ENCODE measurements at regions not wholly inside any gene's neighbourhood (a gene's known extent, or its start where the extent isn't known, plus 50 kb on each side); places are given as distances from the start of the nearest gene placed in this dataset.

DNA sequence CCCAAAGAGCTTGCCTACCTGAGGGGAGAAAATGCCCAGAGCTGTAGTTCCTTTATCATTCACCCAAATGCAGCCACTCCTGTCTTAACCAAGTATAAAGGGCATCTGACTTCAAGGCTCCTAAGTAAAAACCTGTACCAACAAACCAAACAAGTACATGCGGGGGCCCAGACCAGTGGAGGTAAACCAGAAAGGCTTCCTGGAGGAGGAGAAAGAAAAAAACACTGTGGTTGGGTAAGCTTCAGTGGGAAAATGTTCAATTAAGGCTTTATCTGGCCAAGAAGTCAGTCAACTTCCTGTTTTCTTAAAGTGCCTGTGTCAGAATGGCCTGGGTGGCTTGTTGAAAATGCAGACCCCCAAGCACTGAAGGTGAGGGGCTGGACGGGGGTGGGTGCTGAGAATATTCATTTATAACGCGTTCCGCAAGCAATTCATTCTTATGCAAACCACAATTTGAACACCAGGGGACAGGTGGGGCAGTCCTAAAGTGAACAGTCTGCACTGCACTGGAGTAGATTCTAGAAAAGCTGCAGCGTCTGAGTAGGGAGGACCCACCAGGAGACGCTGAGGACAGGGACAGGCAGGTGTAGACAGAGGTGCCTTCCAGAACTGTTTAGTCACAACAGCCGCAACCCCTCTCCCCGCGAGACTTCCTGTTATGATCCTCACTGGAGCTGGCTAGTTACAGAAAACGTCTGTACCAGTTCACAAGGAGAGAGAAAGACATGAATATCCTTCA is 467.1 kb downstream of the SOX9 start:
- H3K9ac ChIP-seq (ENCODE audit: insufficient read depth in 1 of 2, low read length in 2 of 2): no peak overlapping the region
- peaks cover 0 to 2% (median 0%) of the 10 kb centered on the region in 4 donors for H3K9me3 ChIP-seq (ENCODE audit: control insufficient read depth in 4 of 4, insufficient read depth in 3 of 4, low read length in 3 of 4)
- no peak overlapping the region for H3K4me3 ChIP-seq
- peak; percentile 24 to 73 (median 51) for DNase-seq
- H3K27me3 ChIP-seq (ENCODE audit: control insufficient read depth in 3 of 3, insufficient read depth in 3 of 3, low read length in 2 of 3): peaks cover 2 to 21% (median 6%) of the 10 kb centered on the region in 3 donors
- WGBS, 2 donors: 10 to 11% methylated on average over 11 of the region's 11 CpGs
- TF ChIP-seq, protein P1, sequence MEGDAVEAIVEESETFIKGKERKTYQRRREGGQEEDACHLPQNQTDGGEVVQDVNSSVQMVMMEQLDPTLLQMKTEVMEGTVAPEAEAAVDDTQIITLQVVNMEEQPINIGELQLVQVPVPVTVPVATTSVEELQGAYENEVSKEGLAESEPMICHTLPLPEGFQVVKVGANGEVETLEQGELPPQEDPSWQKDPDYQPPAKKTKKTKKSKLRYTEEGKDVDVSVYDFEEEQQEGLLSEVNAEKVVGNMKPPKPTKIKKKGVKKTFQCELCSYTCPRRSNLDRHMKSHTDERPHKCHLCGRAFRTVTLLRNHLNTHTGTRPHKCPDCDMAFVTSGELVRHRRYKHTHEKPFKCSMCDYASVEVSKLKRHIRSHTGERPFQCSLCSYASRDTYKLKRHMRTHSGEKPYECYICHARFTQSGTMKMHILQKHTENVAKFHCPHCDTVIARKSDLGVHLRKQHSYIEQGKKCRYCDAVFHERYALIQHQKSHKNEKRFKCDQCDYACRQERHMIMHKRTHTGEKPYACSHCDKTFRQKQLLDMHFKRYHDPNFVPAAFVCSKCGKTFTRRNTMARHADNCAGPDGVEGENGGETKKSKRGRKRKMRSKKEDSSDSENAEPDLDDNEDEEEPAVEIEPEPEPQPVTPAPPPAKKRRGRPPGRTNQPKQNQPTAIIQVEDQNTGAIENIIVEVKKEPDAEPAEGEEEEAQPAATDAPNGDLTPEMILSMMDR (IDR thresholded peaks at IDR 0.05; ENCODE audit: control extremely low read depth, extremely low read depth): no peak
- H3K27ac ChIP-seq (ENCODE audit: low read depth in 1 of 2, low read length in 1 of 2): peak overlapping the region in 1 of 2 donors; percentile 89
- H3K4me1 ChIP-seq (ENCODE audit: control insufficient read depth in 5 of 5, insufficient read depth in 5 of 5, low read length in 5 of 5): peaks cover 0 to 30% (median 6%) of the 10 kb centered on the region in 5 donors
- no peak for ATAC-seq (ENCODE audit: insufficient read depth, low FRiP score)
- no peaks in the 10 kb centered on the region for H3K36me3 ChIP-seq (ENCODE audit: control insufficient read depth in 4 of 4, insufficient read depth in 4 of 4, low read length in 4 of 4)

DNA sequence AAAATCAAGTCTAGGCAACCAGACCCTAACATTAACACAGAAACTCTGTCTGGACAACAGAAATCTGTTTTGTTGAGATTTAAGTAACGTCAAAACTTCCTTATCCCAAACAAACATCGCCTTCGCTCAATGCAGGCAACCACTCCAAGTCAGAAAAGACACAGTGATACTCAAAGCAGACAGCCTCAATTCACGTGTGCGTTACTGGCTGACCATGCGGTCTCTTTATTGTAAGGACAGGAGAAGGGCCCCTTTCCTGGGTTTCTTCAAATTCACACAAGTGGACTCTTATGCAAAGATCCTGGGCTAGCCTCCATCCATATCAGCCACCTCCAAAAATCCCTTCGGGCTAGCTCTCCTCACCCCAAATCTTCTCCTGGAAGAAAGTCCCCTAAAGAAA is 467.7 kb downstream of the SOX9 start:
- H3K4me1 ChIP-seq (ENCODE audit: control insufficient read depth in 5 of 5, insufficient read depth in 5 of 5, low read length in 5 of 5): peaks cover 0 to 30% (median 6%) of the 10 kb centered on the region in 5 donors
- no peak overlapping the region for H3K9ac ChIP-seq (ENCODE audit: insufficient read depth in 1 of 2, low read length in 2 of 2)
- WGBS, 2 donors: 46 to 62% methylated on average over 7 of the region's 7 CpGs
- H3K27me3 ChIP-seq (ENCODE audit: control insufficient read depth in 3 of 3, insufficient read depth in 3 of 3, low read length in 2 of 3): peaks cover 2 to 21% (median 6%) of the 10 kb centered on the region in 3 donors
- ATAC-seq (ENCODE audit: insufficient read depth, low FRiP score) (no peak), DNase-seq (no peak)
- peaks cover 0 to 2% (median 0%) of the 10 kb centered on the region in 4 donors for H3K9me3 ChIP-seq (ENCODE audit: control insufficient read depth in 4 of 4, insufficient read depth in 3 of 4, low read length in 3 of 4)
- H3K27ac ChIP-seq (ENCODE audit: low read depth in 1 of 2, low read length in 1 of 2): peak overlapping the region in 1 of 2 donors; percentile 89
- no peak overlapping the region for H3K4me3 ChIP-seq
- TF ChIP-seq, protein P1 (IDR thresholded peaks at IDR 0.05; ENCODE audit: control extremely low read depth, extremely low read depth): no peak
- H3K36me3 ChIP-seq (ENCODE audit: control insufficient read depth in 4 of 4, insufficient read depth in 4 of 4, low read length in 4 of 4): no peaks in the 10 kb centered on the region

DNA sequence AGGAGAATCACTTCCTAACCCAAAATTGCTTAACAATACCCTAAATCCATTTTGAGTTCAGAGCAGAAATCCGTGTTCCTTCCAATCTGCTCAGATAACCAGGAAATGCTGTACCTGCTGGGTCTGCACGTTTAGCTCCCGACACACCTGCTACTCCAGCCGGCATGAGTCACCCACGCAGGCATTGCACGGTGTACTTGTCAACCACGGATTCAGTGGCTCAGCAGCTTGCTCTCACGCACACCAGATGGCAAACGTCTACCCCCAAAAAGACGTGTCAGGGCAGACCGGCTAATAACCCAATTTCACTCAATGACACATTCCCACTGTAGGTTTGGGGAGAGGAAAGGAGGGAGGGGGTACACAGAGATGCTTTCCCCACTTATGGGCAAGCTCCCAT is 468.1 kb downstream of the SOX9 start:
- H3K27ac ChIP-seq (ENCODE audit: low read depth in 1 of 2, low read length in 1 of 2): peak overlapping the region in 1 of 2 donors; percentile 89
- no peak overlapping the region for H3K9ac ChIP-seq (ENCODE audit: insufficient read depth in 1 of 2, low read length in 2 of 2)
- ATAC-seq (ENCODE audit: insufficient read depth, low FRiP score) (no peak), DNase-seq (peak; percentile 39 to 63 (median 50))
- H3K4me1 ChIP-seq (ENCODE audit: control insufficient read depth in 5 of 5, insufficient read depth in 5 of 5, low read length in 5 of 5): peaks cover 0 to 30% (median 6%) of the 10 kb centered on the region in 5 donors
- TF ChIP-seq, protein P1 (IDR thresholded peaks at IDR 0.05; ENCODE audit: control extremely low read depth, extremely low read depth): no peak
- no peak overlapping the region for H3K4me3 ChIP-seq
- H3K9me3 ChIP-seq (ENCODE audit: control insufficient read depth in 4 of 4, insufficient read depth in 3 of 4, low read length in 3 of 4): peaks cover 0 to 2% (median 0%) of the 10 kb centered on the region in 4 donors
- H3K27me3 ChIP-seq (ENCODE audit: control insufficient read depth in 3 of 3, insufficient read depth in 3 of 3, low read length in 2 of 3): peaks cover 2 to 21% (median 6%) of the 10 kb centered on the region in 3 donors
- H3K36me3 ChIP-seq (ENCODE audit: control insufficient read depth in 4 of 4, insufficient read depth in 4 of 4, low read length in 4 of 4): no peaks in the 10 kb centered on the region
- 46 to 78% methylated on average over 11 of the region's 11 CpGs for WGBS, 2 donors
